GM12878 (cell line): ENCODE measurements at regions not wholly inside any gene's neighbourhood (a gene's known extent, or its start where the extent isn't known, plus 50 kb on each side); places are given as distances from the start of the nearest gene placed in this dataset.

ENCODE experiments used
- ATAC-seq: fragments of 200-7000 bp; cut with Tn5 transposase; 3 replicates; pipeline ENCODE4 v1.9.1; 2020; ENCODE audit warnings: mild to moderate bottlenecking, moderate library complexity
- BruUV-seq: library from RNA; stranded (reverse); fragments of 400-500 nt; replicated peaks from 2 replicates; lab custom pipeline; 2021; lab: Mats Ljungman, UMichigan
- CTCF ChIA-PET: fragments of 300-600 bp; sonication (Branson Sonifier 250); formaldehyde crosslinking; extraction: SDS; loops from one replicate; lab custom pipeline; 2021; ENCODE audit warnings: inconsistent platforms; lab: Yijun Ruan, JAX
- POLR2A ChIA-PET: fragments of 350-600 bp; formaldehyde crosslinking; extraction: SDS; loops from one replicate; lab custom pipeline; 2021; ENCODE audit warnings: inconsistent platforms; lab: Charles Lee
- RAD21 ChIA-PET: fragments of 300-600 bp; sonication (Branson Sonifier 250); formaldehyde crosslinking; loops from one replicate; lab custom pipeline; 2023; ENCODE audit warnings: antibody characterized with exemption; ENCODE audit not compliant: unreplicated experiment; lab: Charles Lee
- SMC1A ChIA-PET: fragments of 300-600 bp; sonication (Branson Sonifier 250); formaldehyde crosslinking; loops from one replicate; lab custom pipeline; 2023; ENCODE audit not compliant: unreplicated experiment, uncharacterized antibody; lab: Charles Lee
- DNase-seq: peaks from one replicate; pipeline ENCODE4 v3.0.0-alpha.2; 2011; ENCODE audit warnings: low read depth, low spot score
- FAIRE-seq: peaks from 3 replicates; lab custom pipeline; 2011; peaks lifted over from hg19 to GRCh38; lab: Jason Lieb, UNC
- H2AFZ ChIP-seq: 2 replicates; pipeline ENCODE4 v1.6.0; 2011; ENCODE audit warnings: low read depth, low read length, control low read depth; ENCODE audit not compliant: control insufficient read depth
- H3K27ac ChIP-seq: 2 replicates; pipeline ENCODE4 v1.5.1; 2011; ENCODE audit warnings: control low read depth; ENCODE audit not compliant: control insufficient read depth, insufficient read depth
- H3K27me3 ChIP-seq, 2 experiments: replicated peaks in 1 of 2; 2 replicates each; pipeline versions ENCODE4 v1.6.0 to v1.6.1; 2011; ENCODE audit warnings: low read length in 1 of 2; ENCODE audit not compliant: control insufficient read depth in 2 of 2, insufficient read depth in 2 of 2
- H3K36me3 ChIP-seq, 2 experiments: 2 replicates each; pipeline ENCODE4 v1.5.1; 2011; ENCODE audit warnings: low read length in 1 of 2; ENCODE audit not compliant: control insufficient read depth in 2 of 2, insufficient read depth in 2 of 2
- H3K4me1 ChIP-seq: 2 replicates; pipeline ENCODE4 v1.6.1; 2011; ENCODE audit warnings: mild to moderate bottlenecking, low read length, moderate library complexity, mixed read lengths; ENCODE audit not compliant: control insufficient read depth, insufficient read depth
- H3K4me2 ChIP-seq: 2 replicates; pipeline ENCODE4 v1.6.0; 2011; ENCODE audit warnings: control low read depth; ENCODE audit not compliant: control insufficient read depth, insufficient read depth
- H3K4me3 ChIP-seq: fragments of 200-600 bp; sonication (generic); 2 replicates; pipeline ENCODE4 v1.5.1; 2016
- H3K79me2 ChIP-seq: 2 replicates; pipeline ENCODE4 v1.6.0; 2011; ENCODE audit warnings: low read length; ENCODE audit not compliant: control insufficient read depth, insufficient read depth
- H3K9ac ChIP-seq: 2 replicates; pipeline ENCODE4 v1.8.0; 2011; ENCODE audit warnings: low read length, control low read depth, mixed read lengths; ENCODE audit not compliant: control insufficient read depth, insufficient read depth
- H3K9me3 ChIP-seq: replicated peaks from 3 replicates; pipeline ENCODE4 v1.5.1; 2011; ENCODE audit warnings: mild to moderate bottlenecking, low read length; ENCODE audit not compliant: control insufficient read depth, insufficient read depth
- H4K20me1 ChIP-seq: 2 replicates; pipeline ENCODE4 v1.6.0; 2011; ENCODE audit not compliant: control insufficient read depth, insufficient read depth
- BMI1 ChIP-seq: fragments of 450-650 bp; IDR thresholded peaks from 2 replicates; pipeline ENCODE4 v1.6.1; 2016; ENCODE audit warnings: mild to moderate bottlenecking, moderate library complexity, borderline replicate concordance
- HDAC2 ChIP-seq: fragments of 200-600 bp; sonication (generic); IDR thresholded peaks from 2 replicates; pipeline ENCODE4 v1.6.1; 2017
- HDGF ChIP-seq: fragments of 450-650 bp; IDR thresholded peaks from 2 replicates; pipeline ENCODE4 v1.6.1; 2016; ENCODE audit warnings: antibody characterized with exemption
- NR2C2 ChIP-seq: IDR thresholded peaks from 2 replicates; pipeline ENCODE4 v1.6.1; 2011; ENCODE audit warnings: borderline replicate concordance, low read depth; ENCODE audit not compliant: control insufficient read depth, insufficient read length
- PAX5 ChIP-seq: IDR thresholded peaks from 2 replicates; pipeline ENCODE4 v1.6.1; 2011; ENCODE audit warnings: low read depth, low read length, borderline replicate concordance
- POU2F2 ChIP-seq: IDR thresholded peaks from 3 replicates; pipeline ENCODE4 v1.6.1; 2011; ENCODE audit warnings: low read depth, mild to moderate bottlenecking, low read length, borderline replicate concordance
- STAT3 ChIP-seq: IDR thresholded peaks from 2 replicates; pipeline ENCODE4 v1.6.1; 2011; ENCODE audit warnings: low read depth, low read length, improper control_type of control experiment
- SUZ12 ChIP-seq: fragments of 200-600 bp; sonication (generic); IDR thresholded peaks from one replicate; pipeline ENCODE4 v1.6.1; 2018; ENCODE audit warnings: antibody characterized with exemption, mild to moderate bottlenecking; ENCODE audit not compliant: unreplicated experiment
- YBX1 ChIP-seq: fragments of 450-650 bp; IDR thresholded peaks from 2 replicates; pipeline ENCODE4 v1.6.1; 2016; ENCODE audit warnings: antibody characterized with exemption
- ZBTB11 ChIP-seq: fragments of 450-650 bp; formaldehyde crosslinking; IDR thresholded peaks from 2 replicates; pipeline ENCODE4 v1.5.0; 2022; ENCODE audit warnings: mild to moderate bottlenecking, missing genetic modification characterization
- WGBS: methylation state at CpG from one replicate; pipeline ENCODE4 v1.1.6; 2016; ENCODE audit warnings: low lambda C conversion rate; ENCODE audit not compliant: insufficient replicate concordance, insufficient coverage; ENCODE audit errors: missing lambda C conversion rate; 5-methylcytosine and 5-hydroxymethylcytosine counted together
- in situ Hi-C: fragments of 300-500 bp; cut with MboI; formaldehyde crosslinking; loops from 9 replicates; pipeline ENCODE4 v1.14.3; 2018; ENCODE audit warnings: mixed read lengths
- intact Hi-C: fragments of 100-400 bp; cut with micrococcal nuclease; formaldehyde crosslinking; loops from one replicate; pipeline ENCODE4 v1.14.2; 2022; ENCODE audit not compliant: unreplicated experiment

GRCh38 chr6:154648888-154649205 is 84.4 kb upstream of the SCAF8 start:
- Histone ChIP-seq H3K36me3 (no peaks in the 10 kb centered on the region), H3K27ac (no peak overlapping the region), H3K4me2 (no peak overlapping the region), H3K4me3 (no peak overlapping the region), H4K20me1 (no peaks in the 10 kb centered on the region), H3K4me1 (no peaks in the 10 kb centered on the region), H2AFZ (no peak overlapping the region), H3K9me3 (no peaks in the 10 kb centered on the region; the same call in 2 of the 3 replicates), H3K9ac (no peak overlapping the region), H3K79me2 (no peaks in the 10 kb centered on the region), H3K27me3 (no peaks in the 10 kb centered on the region)
- TF ChIP-seq POU2F2 (no peak), HDGF (no peak), YBX1 (no peak), PAX5 (no peak), ZBTB11 (CRISPR knock-in tag) (no peak), STAT3 (no peak), HDAC2 (no peak), NR2C2 (no peak), SUZ12 (no peak), BMI1 (no peak)
- SMC1A ChIA-PET: interaction anchor here (0.7 to 0.9 kb wide), 3 partner anchors 13 to 51 kb away, joined by 3 read pairs; no protein-coding TSS in a partner anchor
- in situ Hi-C loops: no loop called here
- 82% methylated on average over 7 of the region's 7 CpGs for WGBS
- DNase-seq (no peak), FAIRE-seq (no peak), ATAC-seq (no peak)
- CTCF ChIA-PET: no interaction called here
- POLR2A ChIA-PET: no interaction called here
- intact Hi-C loops: no loop called here
- no TSS peak for BruUV-seq
- RAD21 ChIA-PET: no interaction called here
